ENCODE measurements at regions not wholly inside any gene's neighbourhood (a gene's known extent, or its start where the extent isn't known, plus 50 kb on each side); places are given as distances from the start of the nearest gene placed in this dataset.

DNA sequence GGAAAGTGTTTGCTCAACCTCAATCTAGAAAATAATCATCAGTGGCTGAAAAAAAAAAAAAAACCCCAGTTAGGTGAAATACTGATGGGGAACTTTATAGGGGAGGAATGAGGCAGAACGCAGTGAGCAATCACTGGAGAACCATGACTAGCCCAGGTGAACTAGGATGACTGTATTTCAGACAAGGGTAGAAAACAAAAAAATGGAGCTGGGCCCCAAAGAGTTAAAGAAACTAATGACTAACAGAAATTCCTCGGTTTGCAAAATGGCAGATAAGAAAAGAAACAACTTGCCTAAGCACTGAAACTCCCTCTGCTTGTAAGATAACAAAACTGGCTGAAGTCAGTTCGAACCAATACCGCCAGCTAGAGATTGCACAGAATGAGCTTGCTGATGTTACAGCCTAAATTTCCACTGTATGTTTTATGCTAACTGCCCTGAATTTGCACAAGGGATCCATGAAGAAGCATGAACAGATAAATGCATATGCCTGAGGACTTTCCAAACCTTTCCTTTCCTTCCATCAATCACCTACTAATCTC lies 245.9 kb downstream of the METTL4 start:
- WGBS, 2 donors (ENCODE audit: extremely low coverage in 2 of 2, insufficient read length in 2 of 2, insufficient replicate concordance in 1 of 2): no CpG with 5 or more reads among the region's 4 CpGs
- Histone ChIP-seq H3K18ac (ENCODE audit: low read length) (no peak overlapping the region), H3K23ac (ENCODE audit: low read depth, low read length, poor library complexity) (no peak overlapping the region), H3K9me3 (replicated peaks in 1 of 2; ENCODE audit: control insufficient read depth in 2 of 2, insufficient read depth in 1 of 2, low read depth in 1 of 2, low read length in 2 of 2) (no peaks in the 10 kb centered on the region), H2AK5ac (ENCODE audit: low read depth, low read length) (no peak overlapping the region), H3K14ac (ENCODE audit: low read length) (no peak overlapping the region), H3K9ac (ENCODE audit: low read depth, low read length, poor library complexity) (no peak overlapping the region), H3K27me3 (ENCODE audit: control insufficient read depth in 3 of 3, insufficient read depth in 3 of 3, low read depth in 1 of 3, low read length in 3 of 3) (no peaks in the 10 kb centered on the region), H3K27ac (replicated peaks; ENCODE audit: low read length) (no peak overlapping the region), H2BK5ac (ENCODE audit: low read length) (no peak overlapping the region), H3K4me1 (ENCODE audit: control insufficient read depth in 2 of 2, insufficient read depth in 1 of 2, low read depth in 1 of 2, low read length in 2 of 2) (peaks cover 0 to 5% of the 10 kb centered on the region in 2 donors), H4K91ac (ENCODE audit: low read depth, low read length, poor library complexity) (no peak overlapping the region), H3K4ac (ENCODE audit: low read length) (no peak overlapping the region), H3K4me3 (ENCODE audit: low read length in 2 of 2) (no peak overlapping the region), H3K36me3 (replicated peaks in 1 of 2; ENCODE audit: control insufficient read depth in 2 of 2, insufficient read depth in 2 of 2, low read length in 2 of 2) (no peaks in the 10 kb centered on the region), H2BK15ac (ENCODE audit: low read length) (no peak overlapping the region), H2BK12ac (ENCODE audit: low read length) (no peak overlapping the region), H4K8ac (ENCODE audit: low read depth, low read length) (no peak overlapping the region), H2AFZ (ENCODE audit: low read length) (no peak overlapping the region), H3K4me2 (ENCODE audit: insufficient read depth, low read length, poor library complexity, severe bottlenecking) (no peak overlapping the region), H3K79me1 (ENCODE audit: low read depth, low read length) (no peaks in the 10 kb centered on the region), H2BK120ac (ENCODE audit: low read depth, low read length) (no peak overlapping the region)
- DNase-seq (ENCODE audit: low spot score): no peak

DNA sequence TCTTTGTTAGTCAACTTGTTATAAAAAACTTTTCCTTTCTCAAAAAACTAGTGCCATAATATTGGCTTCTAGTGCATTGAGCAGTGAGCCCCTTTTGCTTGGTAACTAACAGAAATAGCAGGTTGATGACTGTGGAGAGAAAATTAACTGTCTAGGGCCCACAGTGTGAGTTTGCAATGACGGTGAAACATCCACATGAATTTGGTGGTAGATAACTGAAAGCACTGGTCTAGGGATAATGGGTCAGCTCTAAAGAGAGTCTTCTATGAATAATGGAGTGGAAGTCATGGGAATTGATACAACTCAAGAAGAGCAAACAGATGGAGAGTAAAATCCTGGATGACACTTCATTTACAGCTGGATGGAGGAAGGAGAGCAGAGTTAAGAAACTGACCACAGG lies 245.4 kb downstream of the METTL4 start:
- Histone ChIP-seq H2BK12ac (ENCODE audit: low read length) (no peak overlapping the region), H3K9ac (ENCODE audit: low read depth, low read length, poor library complexity) (no peak overlapping the region)

DNA sequence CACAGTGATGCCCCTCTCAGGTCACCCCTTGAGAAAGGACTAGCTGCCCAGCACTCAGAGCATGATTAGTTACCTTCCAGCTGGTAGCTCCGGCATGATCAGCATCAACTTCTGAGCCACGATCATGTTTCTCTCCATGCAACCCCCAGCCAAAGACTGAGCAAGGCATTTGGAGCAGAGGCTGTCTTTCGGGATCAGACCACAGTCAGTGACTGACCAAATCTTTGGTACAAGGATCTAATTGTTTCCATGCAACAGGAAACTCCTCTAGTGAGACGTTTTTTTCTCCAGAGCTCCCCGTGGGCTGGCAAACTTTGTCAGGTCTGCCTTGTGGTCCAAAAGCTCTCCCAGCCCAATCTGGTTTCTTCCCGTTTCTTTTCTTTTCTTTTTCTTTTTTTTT lies 244.3 kb downstream of the METTL4 start:
- peaks cover 0 to 2% of the 10 kb centered on the region in 2 donors for H3K4me1 ChIP-seq (ENCODE audit: control insufficient read depth in 2 of 2, insufficient read depth in 1 of 2, low read depth in 1 of 2, low read length in 2 of 2)
- H2AK5ac ChIP-seq (ENCODE audit: low read depth, low read length): no peak overlapping the region
- no peak overlapping the region for H3K23ac ChIP-seq (ENCODE audit: low read depth, low read length, poor library complexity)
- no peaks in the 10 kb centered on the region for H3K36me3 ChIP-seq (replicated peaks in 1 of 2; ENCODE audit: control insufficient read depth in 2 of 2, insufficient read depth in 2 of 2, low read length in 2 of 2)
- H3K18ac ChIP-seq (ENCODE audit: low read length): no peak overlapping the region
- H3K27me3 ChIP-seq (ENCODE audit: control insufficient read depth in 3 of 3, insufficient read depth in 3 of 3, low read depth in 1 of 3, low read length in 3 of 3): no peaks in the 10 kb centered on the region
- no peak overlapping the region for H2AFZ ChIP-seq (ENCODE audit: low read length)
- no peaks in the 10 kb centered on the region for H3K79me1 ChIP-seq (ENCODE audit: low read depth, low read length)
- WGBS, 2 donors (ENCODE audit: extremely low coverage in 2 of 2, insufficient read length in 2 of 2, insufficient replicate concordance in 1 of 2): no CpG with 5 or more reads among the region's 6 CpGs
- H3K27ac ChIP-seq (replicated peaks; ENCODE audit: low read length): no peak overlapping the region
- H4K91ac ChIP-seq (ENCODE audit: low read depth, low read length, poor library complexity): no peak overlapping the region
- DNase-seq (ENCODE audit: low spot score): no peak
- H3K4me3 ChIP-seq (ENCODE audit: low read length in 2 of 2): no peak overlapping the region
- H3K9ac ChIP-seq (ENCODE audit: low read depth, low read length, poor library complexity): no peak overlapping the region
- H2BK15ac ChIP-seq (ENCODE audit: low read length): no peak overlapping the region
- H3K14ac ChIP-seq (ENCODE audit: low read length): no peak overlapping the region
- H3K4ac ChIP-seq (ENCODE audit: low read length): no peak overlapping the region
- no peaks in the 10 kb centered on the region for H3K9me3 ChIP-seq (replicated peaks in 1 of 2; ENCODE audit: control insufficient read depth in 2 of 2, insufficient read depth in 1 of 2, low read depth in 1 of 2, low read length in 2 of 2)
- no peak overlapping the region for H2BK120ac ChIP-seq (ENCODE audit: low read depth, low read length)
- no peak overlapping the region for H2BK5ac ChIP-seq (ENCODE audit: low read length)
- no peak overlapping the region for H3K4me2 ChIP-seq (ENCODE audit: insufficient read depth, low read length, poor library complexity, severe bottlenecking)
- no peak overlapping the region for H4K8ac ChIP-seq (ENCODE audit: low read depth, low read length)
- no peak overlapping the region for H2BK12ac ChIP-seq (ENCODE audit: low read length)

More for the DNA sequence above, 245.4 kb downstream of the METTL4 start:
- Histone ChIP-seq H3K27ac (replicated peaks; ENCODE audit: low read length) (no peak overlapping the region), H3K36me3 (replicated peaks in 1 of 2; ENCODE audit: control insufficient read depth in 2 of 2, insufficient read depth in 2 of 2, low read length in 2 of 2) (no peaks in the 10 kb centered on the region), H3K23ac (ENCODE audit: low read depth, low read length, poor library complexity) (no peak overlapping the region), H3K4me2 (ENCODE audit: insufficient read depth, low read length, poor library complexity, severe bottlenecking) (no peak overlapping the region), H2BK5ac (ENCODE audit: low read length) (no peak overlapping the region), H2BK120ac (ENCODE audit: low read depth, low read length) (no peak overlapping the region), H4K8ac (ENCODE audit: low read depth, low read length) (no peak overlapping the region), H3K14ac (ENCODE audit: low read length) (no peak overlapping the region), H3K9me3 (replicated peaks in 1 of 2; ENCODE audit: control insufficient read depth in 2 of 2, insufficient read depth in 1 of 2, low read depth in 1 of 2, low read length in 2 of 2) (no peaks in the 10 kb centered on the region), H3K27me3 (ENCODE audit: control insufficient read depth in 3 of 3, insufficient read depth in 3 of 3, low read depth in 1 of 3, low read length in 3 of 3) (no peaks in the 10 kb centered on the region), H3K4me1 (ENCODE audit: control insufficient read depth in 2 of 2, insufficient read depth in 1 of 2, low read depth in 1 of 2, low read length in 2 of 2) (peaks cover 0 to 3% of the 10 kb centered on the region in 2 donors), H3K79me1 (ENCODE audit: low read depth, low read length) (no peaks in the 10 kb centered on the region), H2AK5ac (ENCODE audit: low read depth, low read length) (no peak overlapping the region), H4K91ac (ENCODE audit: low read depth, low read length, poor library complexity) (no peak overlapping the region), H3K4me3 (ENCODE audit: low read length in 2 of 2) (no peak overlapping the region), H3K4ac (ENCODE audit: low read length) (no peak overlapping the region), H3K18ac (ENCODE audit: low read length) (no peak overlapping the region), H2AFZ (ENCODE audit: low read length) (no peak overlapping the region), H2BK15ac (ENCODE audit: low read length) (no peak overlapping the region)
- DNase-seq (ENCODE audit: low spot score): no peak
- no CpG with 5 or more reads among the region's 1 CpG for WGBS, 2 donors (ENCODE audit: extremely low coverage in 2 of 2, insufficient read length in 2 of 2, insufficient replicate concordance in 1 of 2)

GRCh38 chr18:2330764-2331163 lies 240.5 kb downstream of the METTL4 start:
- Histone ChIP-seq H4K8ac (ENCODE audit: low read depth, low read length) (no peak overlapping the region), H3K18ac (ENCODE audit: low read length) (no peak overlapping the region), H3K9ac (ENCODE audit: low read depth, low read length, poor library complexity) (no peak overlapping the region), H3K14ac (ENCODE audit: low read length) (no peak overlapping the region), H3K79me1 (ENCODE audit: low read depth, low read length) (no peaks in the 10 kb centered on the region), H3K4ac (ENCODE audit: low read length) (no peak overlapping the region), H3K23ac (ENCODE audit: low read depth, low read length, poor library complexity) (no peak overlapping the region), H3K36me3 (replicated peaks in 1 of 2; ENCODE audit: control insufficient read depth in 2 of 2, insufficient read depth in 2 of 2, low read length in 2 of 2) (no peaks in the 10 kb centered on the region), H3K27me3 (ENCODE audit: control insufficient read depth in 3 of 3, insufficient read depth in 3 of 3, low read depth in 1 of 3, low read length in 3 of 3) (no peaks in the 10 kb centered on the region), H3K9me3 (replicated peaks in 1 of 2; ENCODE audit: control insufficient read depth in 2 of 2, insufficient read depth in 1 of 2, low read depth in 1 of 2, low read length in 2 of 2) (no peaks in the 10 kb centered on the region), H2BK12ac (ENCODE audit: low read length) (no peak overlapping the region), H2AK5ac (ENCODE audit: low read depth, low read length) (no peak overlapping the region), H2AFZ (ENCODE audit: low read length) (no peak overlapping the region), H3K27ac (replicated peaks; ENCODE audit: low read length) (no peak overlapping the region), H3K4me3 (ENCODE audit: low read length in 2 of 2) (no peak overlapping the region), H4K91ac (ENCODE audit: low read depth, low read length, poor library complexity) (no peak overlapping the region), H3K4me2 (ENCODE audit: insufficient read depth, low read length, poor library complexity, severe bottlenecking) (no peak overlapping the region), H2BK120ac (ENCODE audit: low read depth, low read length) (no peak overlapping the region), H3K4me1 (ENCODE audit: control insufficient read depth in 2 of 2, insufficient read depth in 1 of 2, low read depth in 1 of 2, low read length in 2 of 2) (peaks cover 0 to 7% of the 10 kb centered on the region in 2 donors), H2BK15ac (ENCODE audit: low read length) (no peak overlapping the region), H2BK5ac (ENCODE audit: low read length) (no peak overlapping the region)
- DNase-seq (ENCODE audit: low spot score): no peak
- no CpG with 5 or more reads among the region's 2 CpGs for WGBS, 2 donors (ENCODE audit: extremely low coverage in 2 of 2, insufficient read length in 2 of 2, insufficient replicate concordance in 1 of 2)
